Endothelial cell of umbilical vein (primary cell): ENCODE measurements at regions not wholly inside any gene's neighbourhood (a gene's known extent, or its start where the extent isn't known, plus 50 kb on each side); places are given as distances from the start of the nearest gene placed in this dataset.

Experiments used
- BruUV-seq: library from RNA; stranded (reverse); fragments of 400-500 nt; replicated peaks from 2 replicates; lab custom pipeline; 2021; lab: Mats Ljungman, UMichigan
- CTCF ChIA-PET: fragments of 300-600, 350-600 bp; sonication (Branson Sonifier 250); formaldehyde crosslinking; loops from one replicate; lab custom pipeline; 2021; ENCODE audit warnings: antibody characterized with exemption, inconsistent platforms; lab: Charles Lee
- POLR2A ChIA-PET: fragments of 300-600, 350-600 bp; sonication (Branson Sonifier 250); formaldehyde crosslinking; loops from one replicate; lab custom pipeline; 2021; ENCODE audit warnings: antibody characterized with exemption, inconsistent platforms; lab: Charles Lee
- DNase-seq: peaks from one replicate; pipeline ENCODE4 v3.0.0-alpha.2; 2011; ENCODE audit warnings: low read depth, low spot score
- FAIRE-seq: peaks from 2 replicates; lab custom pipeline; 2011; peaks lifted over from hg19 to GRCh38; lab: Jason Lieb, UNC
- H2AFZ ChIP-seq: 2 replicates; pipeline ENCODE4 v1.6.0; 2012; ENCODE audit warnings: low read depth, low read length, control low read depth, inconsistent platforms
- H3K27ac ChIP-seq: 2 replicates; pipeline ENCODE4 v1.5.1; 2011; ENCODE audit warnings: low read depth, mild to moderate bottlenecking, control low read depth, low read length, moderate library complexity; ENCODE audit not compliant: insufficient read depth
- H3K27me3 ChIP-seq, 2 experiments: 2 replicates each; pipeline versions ENCODE4 v1.6.0 to v1.6.1; 2011; ENCODE audit warnings: low read length in 2 of 2, mixed read lengths in 1 of 2; ENCODE audit not compliant: control insufficient read depth in 2 of 2, insufficient read depth in 2 of 2
- H3K36me3 ChIP-seq, 2 experiments: 2 replicates in 1 of 2; 3 replicates in 1 of 2; pipeline ENCODE4 v1.5.1; 2011; ENCODE audit warnings: low read length in 2 of 2, mild to moderate bottlenecking in 1 of 2, moderate library complexity in 1 of 2; ENCODE audit not compliant: control insufficient read depth in 2 of 2, insufficient read depth in 2 of 2; ENCODE audit errors: extremely low read depth in 1 of 2
- H3K4me1 ChIP-seq: 3 replicates; pipeline ENCODE4 v1.5.1; 2011; ENCODE audit warnings: mild to moderate bottlenecking, low read length; ENCODE audit not compliant: control insufficient read depth, insufficient read depth; ENCODE audit errors: extremely low read depth
- H3K4me2 ChIP-seq: 2 replicates; pipeline ENCODE4 v1.6.1; 2011; ENCODE audit warnings: low read length, control low read depth, mixed read lengths; ENCODE audit not compliant: insufficient read depth
- H3K4me3 ChIP-seq, 3 experiments: fragments of 200-600 bp in 1 of 3; sonication (generic), shearing (Covaris generic) in 1 of 3; replicated peaks in 1 of 3; 2 replicates each; pipeline ENCODE4 v1.5.1; 2011 to 2016; ENCODE audit warnings: control low read depth in 3 of 3, low read length in 3 of 3, mild to moderate bottlenecking in 2 of 3, inconsistent platforms in 1 of 3, low read depth in 1 of 3, moderate library complexity in 1 of 3; ENCODE audit not compliant: insufficient read depth in 1 of 3
- H3K79me2 ChIP-seq: 2 replicates; pipeline ENCODE4 v1.6.0; 2012; ENCODE audit warnings: low read length, inconsistent platforms; ENCODE audit not compliant: control insufficient read depth, insufficient read depth
- H3K9ac ChIP-seq: replicated peaks from 2 replicates; pipeline ENCODE3; 2011; ENCODE audit warnings: low read length, control low read depth; ENCODE audit not compliant: insufficient read depth; ENCODE audit errors: extremely low read depth
- H3K9me1 ChIP-seq: replicated peaks from 3 replicates; pipeline ENCODE4 v1.6.0; 2011; ENCODE audit warnings: mild to moderate bottlenecking, low read length; ENCODE audit not compliant: control insufficient read depth, insufficient read depth; ENCODE audit errors: extremely low read depth
- H3K9me3 ChIP-seq: replicated peaks from 2 replicates; pipeline ENCODE4 v1.5.1; 2012; ENCODE audit warnings: low read length, inconsistent platforms; ENCODE audit not compliant: control insufficient read depth, insufficient read depth
- H4K20me1 ChIP-seq: replicated peaks from 2 replicates; pipeline ENCODE3; 2011; ENCODE audit warnings: mild to moderate bottlenecking, low read length; ENCODE audit not compliant: control insufficient read depth, insufficient read depth; ENCODE audit errors: extremely low read depth
- EZH2 ChIP-seq: IDR thresholded peaks from 2 replicates; pipeline ENCODE4 v1.6.1; 2012; ENCODE audit warnings: borderline replicate concordance, low read depth, mild to moderate bottlenecking, moderate library complexity, low read length, inconsistent platforms; ENCODE audit not compliant: severe bottlenecking
- FOS ChIP-seq: IDR thresholded peaks from 2 replicates; pipeline ENCODE4 v1.6.1; 2011; ENCODE audit warnings: mild to moderate bottlenecking, low read length, moderate library complexity, borderline replicate concordance; ENCODE audit not compliant: insufficient read depth
- GATA2 ChIP-seq: IDR thresholded peaks from 2 replicates; pipeline ENCODE4 v1.7.0; 2011; ENCODE audit warnings: low read depth, mild to moderate bottlenecking, moderate library complexity, mixed read lengths, low read length; ENCODE audit not compliant: insufficient read length, insufficient read depth
- JUN ChIP-seq: IDR thresholded peaks from 2 replicates; pipeline ENCODE4 v1.6.1; 2011; ENCODE audit warnings: borderline replicate concordance, low read depth; ENCODE audit not compliant: insufficient read length, insufficient read depth
- MAX ChIP-seq: IDR thresholded peaks from 2 replicates; pipeline ENCODE4 v1.6.1; 2011; ENCODE audit not compliant: insufficient read depth, insufficient read length
- MYC ChIP-seq: IDR thresholded peaks from one replicate; pipeline ENCODE4 v1.6.1; 2011; ENCODE audit warnings: mild to moderate bottlenecking, low read depth, low read length
- POLR2A ChIP-seq: IDR thresholded peaks from 2 replicates; pipeline ENCODE4 v1.6.1; 2012; ENCODE audit warnings: low read depth, mild to moderate bottlenecking, control low read depth, low read length
- POLR2AphosphoS5 ChIP-seq: IDR thresholded peaks from 2 replicates; pipeline ENCODE4 v1.6.1; 2012; ENCODE audit warnings: low read depth, mild to moderate bottlenecking, control low read depth, low read length, moderate library complexity; ENCODE audit not compliant: insufficient read depth
- dilution Hi-C: fragments of 300-500 bp; cut with MboI; formaldehyde crosslinking; loops from one replicate; pipeline ENCODE4 v1.15.0; 2019; ENCODE audit warnings: low sequenced_read_pairs; ENCODE audit not compliant: extremely low pct_ligation_motif_present
- intact Hi-C: fragments of 100-400 bp; cut with micrococcal nuclease; formaldehyde crosslinking; loops from one replicate; pipeline ENCODE4 v1.10.0; 2022
- TF ChIP-seq, protein P1 (sequence below), 2 donors: IDR thresholded peaks; 1 replicate in 1 of 2; 2 replicates in 1 of 2; pipeline ENCODE4 v1.5.1; 2011; ENCODE audit warnings: low read length in 2 of 2, mild to moderate bottlenecking in 2 of 2, moderate library complexity in 2 of 2, control low read depth in 1 of 2, inconsistent platforms in 1 of 2, low read depth in 1 of 2; ENCODE audit not compliant: insufficient read depth in 1 of 2; ENCODE audit errors: extremely low read depth in 1 of 2

DNA sequence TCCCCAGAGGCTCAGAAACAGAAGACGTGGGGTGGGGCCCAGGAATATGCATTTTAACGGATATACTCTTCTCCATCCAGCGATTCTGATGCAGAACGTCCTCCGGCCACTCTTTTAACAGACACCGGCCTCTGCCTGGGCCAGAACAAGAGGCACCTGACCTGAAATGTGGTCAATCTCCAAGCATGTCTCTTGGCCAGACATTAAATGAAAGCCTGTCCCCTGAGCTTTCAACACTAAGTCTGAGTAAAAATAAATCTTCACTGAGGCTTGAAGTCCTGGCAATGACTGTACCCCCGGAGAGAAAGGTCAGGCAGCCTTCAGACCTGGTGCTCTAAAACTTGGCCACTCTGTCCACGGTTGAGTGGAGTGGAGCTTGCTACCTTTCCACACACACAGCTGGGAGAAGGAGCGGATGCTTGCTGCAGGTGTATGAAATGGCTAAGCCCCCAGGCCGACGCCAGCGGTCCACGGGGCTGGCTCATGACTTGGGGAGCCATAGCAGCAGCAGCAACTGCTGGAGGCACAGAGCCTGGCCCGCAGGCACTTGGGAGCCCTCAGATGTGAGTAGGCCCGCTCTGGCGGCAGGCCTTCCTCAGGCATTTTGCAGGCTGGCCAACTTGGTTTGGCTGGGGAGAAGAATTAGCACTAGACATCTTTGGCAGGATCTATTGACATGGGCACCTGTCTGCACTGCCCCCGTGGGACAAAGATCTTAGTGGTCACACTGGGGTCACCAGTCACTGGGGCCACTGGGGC, 79.7 kb downstream of the TMEM17 start:
- FAIRE-seq, result no peak
- Histone ChIP-seq H4K20me1 (no peaks in the 10 kb centered on the region), H3K9me3 (no peaks in the 10 kb centered on the region), H3K4me3 (no peak overlapping the region), H3K27me3 (peaks cover 0 to 4% of the 10 kb centered on the region in 2 experiments), H3K27ac (no peak overlapping the region), H3K9ac (no peak overlapping the region), H3K4me2 (no peak overlapping the region), H3K4me1 (no peaks in the 10 kb centered on the region), H3K9me1 (no peaks in the 10 kb centered on the region), H3K36me3 (no peaks in the 10 kb centered on the region), H2AFZ (no peak overlapping the region), H3K79me2 (no peaks in the 10 kb centered on the region)
- ChIA-PET CTCF (no interaction called here), POLR2A (no interaction called here)
- dilution Hi-C loops, result no loop called here
- intact Hi-C loops, result no loop called here
- DNase-seq, result no peak
- no TSS peak for BruUV-seq
- TF ChIP-seq EZH2, result no peak
- no peak for TF ChIP-seq MYC
- no peak for TF ChIP-seq GATA2
- TF ChIP-seq, protein P1, sequence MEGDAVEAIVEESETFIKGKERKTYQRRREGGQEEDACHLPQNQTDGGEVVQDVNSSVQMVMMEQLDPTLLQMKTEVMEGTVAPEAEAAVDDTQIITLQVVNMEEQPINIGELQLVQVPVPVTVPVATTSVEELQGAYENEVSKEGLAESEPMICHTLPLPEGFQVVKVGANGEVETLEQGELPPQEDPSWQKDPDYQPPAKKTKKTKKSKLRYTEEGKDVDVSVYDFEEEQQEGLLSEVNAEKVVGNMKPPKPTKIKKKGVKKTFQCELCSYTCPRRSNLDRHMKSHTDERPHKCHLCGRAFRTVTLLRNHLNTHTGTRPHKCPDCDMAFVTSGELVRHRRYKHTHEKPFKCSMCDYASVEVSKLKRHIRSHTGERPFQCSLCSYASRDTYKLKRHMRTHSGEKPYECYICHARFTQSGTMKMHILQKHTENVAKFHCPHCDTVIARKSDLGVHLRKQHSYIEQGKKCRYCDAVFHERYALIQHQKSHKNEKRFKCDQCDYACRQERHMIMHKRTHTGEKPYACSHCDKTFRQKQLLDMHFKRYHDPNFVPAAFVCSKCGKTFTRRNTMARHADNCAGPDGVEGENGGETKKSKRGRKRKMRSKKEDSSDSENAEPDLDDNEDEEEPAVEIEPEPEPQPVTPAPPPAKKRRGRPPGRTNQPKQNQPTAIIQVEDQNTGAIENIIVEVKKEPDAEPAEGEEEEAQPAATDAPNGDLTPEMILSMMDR (IDR thresholded peaks at IDR 0.05; ENCODE audit: extremely low read depth in 1 of 2, insufficient read depth in 1 of 2, low read depth in 1 of 2, low read length in 2 of 2), result no peak
- TF ChIP-seq POLR2A, result no peak
- TF ChIP-seq MAX, result no peak
- no peak for TF ChIP-seq POLR2AphosphoS5
- TF ChIP-seq FOS, result no peak
- TF ChIP-seq JUN, result no peak
